ENCODE measurements at regions not wholly inside any gene's neighbourhood (a gene's known extent, or its start where the extent isn't known, plus 50 kb on each side); places are given as distances from the start of the nearest gene placed in this dataset.

DNA sequence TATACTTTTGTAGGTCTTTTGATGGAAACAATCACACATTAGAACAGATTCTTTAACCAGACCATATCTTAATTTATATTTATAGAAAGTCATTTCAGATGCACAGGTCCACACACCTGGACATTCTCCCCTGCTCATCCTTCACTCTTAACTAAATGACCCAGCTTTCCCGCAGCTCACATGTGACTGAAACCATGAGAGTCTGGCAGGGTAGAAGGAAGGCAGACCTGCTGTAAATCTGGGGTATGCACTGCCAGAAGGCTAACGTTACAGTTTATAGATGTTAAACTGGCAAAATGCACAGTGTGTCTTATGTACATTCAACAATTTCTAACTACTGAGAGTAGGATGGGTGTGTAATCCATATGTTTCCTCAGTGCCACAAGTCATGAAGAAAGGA, 359.5 kb upstream of the SPTLC3 start:
- FAIRE-seq (no peak), ATAC-seq (no peak), DNase-seq (ENCODE audit: extremely low read depth in 1 of 4, low spot score in 3 of 4) (no peak)
- Histone ChIP-seq H3K9me1 (ENCODE audit: control insufficient read depth, insufficient read depth, low read length) (no peaks in the 10 kb centered on the region), H3K9me3 (replicated peaks; ENCODE audit: control insufficient read depth, insufficient read depth, low read depth, low read length) (no peaks in the 10 kb centered on the region), H3K9ac (ENCODE audit: insufficient read depth in 1 of 2, low read depth in 2 of 2, low read length in 2 of 2) (no peak overlapping the region), H3K4me3 (no peak overlapping the region), H3K27me3 (ENCODE audit: control insufficient read depth in 2 of 2, insufficient read depth in 2 of 2, low read length in 2 of 2) (no peaks in the 10 kb centered on the region), H3K4me1 (replicated peaks in 1 of 2; ENCODE audit: control insufficient read depth in 2 of 2, insufficient read depth in 2 of 2, low read length in 2 of 2) (no peaks in the 10 kb centered on the region), H4K20me1 (replicated peaks; ENCODE audit: control insufficient read depth, insufficient read depth, low read length) (no peaks in the 10 kb centered on the region), H2AFZ (ENCODE audit: low read depth, low read length) (no peak overlapping the region), H3K4me2 (ENCODE audit: insufficient read depth, low read length) (no peak overlapping the region), H3K27ac (ENCODE audit: extremely low read depth, low read depth, low read length) (no peak overlapping the region), H3K79me2 (ENCODE audit: control insufficient read depth, insufficient read depth, low read length) (no peaks in the 10 kb centered on the region), H3K36me3 (ENCODE audit: control insufficient read depth, insufficient read depth, low read length) (no peaks in the 10 kb centered on the region)
- no peak for TF ChIP-seq NR2C2 (CRISPR knock-in tag; IDR thresholded peaks at IDR 0.05)
- no peak for TF ChIP-seq NR2C2 (tag; IDR thresholded peaks at IDR 0.05)
- no peak for TF ChIP-seq TAL1 (IDR thresholded peaks at IDR 0.05)
- TF ChIP-seq, protein P1, sequence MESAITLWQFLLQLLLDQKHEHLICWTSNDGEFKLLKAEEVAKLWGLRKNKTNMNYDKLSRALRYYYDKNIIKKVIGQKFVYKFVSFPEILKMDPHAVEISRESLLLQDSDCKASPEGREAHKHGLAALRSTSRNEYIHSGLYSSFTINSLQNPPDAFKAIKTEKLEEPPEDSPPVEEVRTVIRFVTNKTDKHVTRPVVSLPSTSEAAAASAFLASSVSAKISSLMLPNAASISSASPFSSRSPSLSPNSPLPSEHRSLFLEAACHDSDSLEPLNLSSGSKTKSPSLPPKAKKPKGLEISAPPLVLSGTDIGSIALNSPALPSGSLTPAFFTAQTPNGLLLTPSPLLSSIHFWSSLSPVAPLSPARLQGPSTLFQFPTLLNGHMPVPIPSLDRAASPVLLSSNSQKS (CRISPR knock-in tag; IDR thresholded peaks at IDR 0.05): no peak
- no peak for TF ChIP-seq TBP (optimal IDR thresholded peaks at IDR 0.05; ENCODE audit: low read depth, low read length)
- TF ChIP-seq, protein P2, sequence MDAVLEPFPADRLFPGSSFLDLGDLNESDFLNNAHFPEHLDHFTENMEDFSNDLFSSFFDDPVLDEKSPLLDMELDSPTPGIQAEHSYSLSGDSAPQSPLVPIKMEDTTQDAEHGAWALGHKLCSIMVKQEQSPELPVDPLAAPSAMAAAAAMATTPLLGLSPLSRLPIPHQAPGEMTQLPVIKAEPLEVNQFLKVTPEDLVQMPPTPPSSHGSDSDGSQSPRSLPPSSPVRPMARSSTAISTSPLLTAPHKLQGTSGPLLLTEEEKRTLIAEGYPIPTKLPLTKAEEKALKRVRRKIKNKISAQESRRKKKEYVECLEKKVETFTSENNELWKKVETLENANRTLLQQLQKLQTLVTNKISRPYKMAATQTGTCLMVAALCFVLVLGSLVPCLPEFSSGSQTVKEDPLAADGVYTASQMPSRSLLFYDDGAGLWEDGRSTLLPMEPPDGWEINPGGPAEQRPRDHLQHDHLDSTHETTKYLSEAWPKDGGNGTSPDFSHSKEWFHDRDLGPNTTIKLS (IDR thresholded peaks at IDR 0.05; ENCODE audit: borderline replicate concordance, low read depth): no peak
- no TSS peak for BruUV-seq (replicated peaks)
- intact Hi-C loops (cut with micrococcal nuclease) (no loop called here), in situ Hi-C loops (cut with MboI) (no loop called here)
- POLR2A ChIA-PET: no interaction called here
- whole genome bisulfite sequencing (ENCODE audit: insufficient coverage, low coverage, missing lambda C conversion rate): 0% methylated on average over 2 of the region's 2 CpGs
- CTCF ChIA-PET (ENCODE audit: low intra/inter-chr PET ratio): no interaction called here
